Transverse colon (tissue), 4 donors: ENCODE measurements at regions not wholly inside any gene's neighbourhood (a gene's known extent, or its start where the extent isn't known, plus 50 kb on each side); places are given as distances from the start of the nearest gene placed in this dataset.

Source experiments
- CTCF ChIP-seq, 5 experiments: fragments of 200-600 bp in 3 of 5; fragments of 450-650 bp in 2 of 5; sonication (generic) in 3 of 5; IDR thresholded peaks; 1 replicate in 2 of 5; 2 replicates in 3 of 5; pipeline ENCODE4 v1.5.1; 2016 to 2017; ENCODE audit warnings: antibody characterized with exemption in 5 of 5, inconsistent platforms in 3 of 5, mild to moderate bottlenecking in 2 of 5, moderate library complexity in 1 of 5
- EP300 ChIP-seq: sonication (generic); formaldehyde crosslinking; IDR thresholded peaks from one replicate; pipeline ENCODE4 v1.6.1; 2017; ENCODE audit warnings: antibody characterized with exemption, low read depth
- POLR2A ChIP-seq: fragments of 450-650 bp; IDR thresholded peaks from one replicate; pipeline ENCODE4 v1.6.1; 2016; ENCODE audit warnings: antibody characterized with exemption, mild to moderate bottlenecking, moderate library complexity
- POLR2AphosphoS5 ChIP-seq, 3 donors: sonication (generic); formaldehyde crosslinking; IDR thresholded peaks; one replicate each; pipeline ENCODE4 v1.6.1; 2016; ENCODE audit warnings: antibody characterized with exemption in 3 of 3

- TF ChIP-seq CTCF (IDR thresholded peaks at IDR 0.05) (no peak), POLR2A (no peak), POLR2AphosphoS5 (IDR thresholded peaks at IDR 0.05) (peak; percentile 27 to 69 (median 38)), EP300 (no peak)
Measured at GRCh38 chr2:100767224-100767653, 52.7 kb upstream of the NPAS2 start.
